ENCODE measurements at regions not wholly inside any gene's neighbourhood (a gene's known extent, or its start where the extent isn't known, plus 50 kb on each side); places are given as distances from the start of the nearest gene placed in this dataset.

DNA sequence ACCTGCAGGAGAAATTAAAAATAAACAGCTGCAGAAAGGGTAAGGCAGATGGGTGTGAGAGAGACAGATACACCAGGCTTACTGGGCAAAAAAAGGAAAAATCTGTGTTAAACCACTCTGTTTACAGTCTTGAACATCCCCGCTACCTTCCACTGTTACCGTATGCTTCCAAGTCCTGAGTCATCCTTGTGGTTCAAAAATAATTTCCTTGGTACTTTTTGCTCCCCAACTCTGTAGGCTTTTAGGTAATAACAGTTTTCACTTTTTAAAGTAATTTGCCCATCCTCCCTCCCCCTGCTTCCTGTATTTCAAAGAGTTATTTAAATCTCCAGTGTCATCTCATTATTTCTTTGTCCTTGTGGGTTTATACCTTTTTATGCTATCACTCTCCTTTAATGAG, 210.1 kb upstream of the FAT4 start:
- DNase-seq (ENCODE audit: low read depth): no peak
- no peak for TF ChIP-seq CTCF (conservative IDR thresholded peaks at IDR 0.05; ENCODE audit: low read depth, low read length)
- H3K4me3 ChIP-seq (ENCODE audit: low read depth, low read length): no peak overlapping the region

- H3K4me3 ChIP-seq (ENCODE audit: low read depth, low read length): no peak overlapping the region
- no peak for TF ChIP-seq CTCF (conservative IDR thresholded peaks at IDR 0.05; ENCODE audit: low read depth, low read length)
- DNase-seq (ENCODE audit: low read depth): no peak
These were observed 213.0 kb upstream of the FAT4 start for GRCh38 chr4:125101719-125102118.

DNA sequence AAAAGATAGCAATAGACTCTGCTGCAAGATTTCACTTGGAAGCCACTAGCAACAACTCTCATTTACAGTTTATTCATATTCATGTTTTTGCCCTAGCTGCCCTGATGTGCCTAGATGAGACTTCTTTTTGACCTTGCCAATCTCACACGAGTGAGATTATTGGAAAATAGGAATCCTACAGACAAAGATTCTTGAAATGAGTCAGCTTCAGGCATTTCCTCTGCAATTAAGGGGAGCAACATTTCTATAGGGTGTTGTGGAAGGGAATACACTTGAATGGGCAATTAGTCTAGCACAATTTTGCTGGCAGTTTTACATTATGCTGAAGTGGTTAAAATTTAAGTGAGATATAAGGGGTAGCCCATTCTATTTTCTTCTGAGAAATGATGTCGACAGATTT, 217.0 kb upstream of the FAT4 start:
- no peak overlapping the region for H3K4me3 ChIP-seq (ENCODE audit: low read depth, low read length)
- no peak for DNase-seq (ENCODE audit: low read depth)

GRCh38 chr4:125096662-125097061, 218.1 kb upstream of the FAT4 start:
- DNase-seq (ENCODE audit: low read depth): no peak
- H3K4me3 ChIP-seq (ENCODE audit: low read depth, low read length): no peak overlapping the region
- TF ChIP-seq CTCF (conservative IDR thresholded peaks at IDR 0.05; ENCODE audit: low read depth, low read length): no peak

More for the DNA sequence above, 217.0 kb upstream of the FAT4 start:
- no peak for TF ChIP-seq CTCF (conservative IDR thresholded peaks at IDR 0.05; ENCODE audit: low read depth, low read length)

DNA sequence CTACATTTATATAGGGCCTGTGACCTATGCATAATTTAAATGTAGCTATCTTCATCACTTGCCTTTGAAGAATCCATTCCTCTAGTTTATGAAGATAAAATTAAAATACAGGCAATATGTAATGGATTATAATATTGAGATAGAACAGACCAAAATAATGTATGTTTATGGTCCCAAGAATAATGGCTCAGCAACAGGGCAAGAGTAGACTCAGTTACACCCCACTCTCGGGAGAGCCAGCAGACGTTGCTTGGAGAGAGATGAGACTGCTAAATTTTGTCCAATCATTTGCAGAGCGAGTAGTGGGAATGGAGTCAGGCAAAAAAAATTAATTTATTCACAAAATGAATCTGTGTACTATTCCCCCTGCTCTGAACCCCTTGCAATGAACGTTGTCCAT, 223.2 kb upstream of the FAT4 start:
- TF ChIP-seq CTCF (conservative IDR thresholded peaks at IDR 0.05; ENCODE audit: low read depth, low read length): no peak
- no peak overlapping the region for H3K4me3 ChIP-seq (ENCODE audit: low read depth, low read length)
- no peak for DNase-seq (ENCODE audit: low read depth)

GRCh38 chr4:125091101-125091500, 223.7 kb upstream of the FAT4 start:
- no peak for TF ChIP-seq CTCF (conservative IDR thresholded peaks at IDR 0.05; ENCODE audit: low read depth, low read length)
- no peak for DNase-seq (ENCODE audit: low read depth)
- H3K4me3 ChIP-seq (ENCODE audit: low read depth, low read length): no peak overlapping the region

GRCh38 chr4:125084608-125085007, 230.1 kb upstream of the FAT4 start:
- TF ChIP-seq CTCF (conservative IDR thresholded peaks at IDR 0.05; ENCODE audit: low read depth, low read length): no peak
- no peak overlapping the region for H3K4me3 ChIP-seq (ENCODE audit: low read depth, low read length)
- no peak for DNase-seq (ENCODE audit: low read depth)

Measured in epithelial cell of proximal tubule (primary cell).